Skeletal muscle satellite cell (primary cell): ENCODE measurements at regions not wholly inside any gene's neighbourhood (a gene's known extent, or its start where the extent isn't known, plus 50 kb on each side); places are given as distances from the start of the nearest gene placed in this dataset.
"Not testable (repeated sequence)": the region's sequence is repeated elsewhere in the genome, so short reads cannot be mapped to it uniquely, and the experiment has no call there.

Experiments used
- H3K27me3 ChIP-seq: 2 replicates; pipeline ENCODE4 v1.7.0; 2013; ENCODE audit warnings: low read length; ENCODE audit not compliant: control insufficient read depth, insufficient read depth
- H3K36me3 ChIP-seq: 2 replicates; pipeline ENCODE4 v1.7.0; 2013; ENCODE audit warnings: mild to moderate bottlenecking, control low read depth, low read length; ENCODE audit not compliant: insufficient read depth
- H3K4me1 ChIP-seq: 2 replicates; pipeline ENCODE4 v1.7.0; 2013; ENCODE audit warnings: low read length; ENCODE audit not compliant: control insufficient read depth, insufficient read depth
- H3K4me2 ChIP-seq: 2 replicates; pipeline ENCODE4 v1.7.0; 2013; ENCODE audit warnings: mild to moderate bottlenecking, low read length
- H3K4me3 ChIP-seq: 2 replicates; pipeline ENCODE4 v1.7.0; 2013; ENCODE audit warnings: low read length
- H3K9ac ChIP-seq: 2 replicates; pipeline ENCODE4 v1.7.0; 2013; ENCODE audit warnings: mild to moderate bottlenecking, low read depth, low read length, moderate library complexity
- H3K9me3 ChIP-seq: replicated peaks from 2 replicates; pipeline ENCODE4 v1.7.0; 2013; ENCODE audit warnings: mild to moderate bottlenecking, control low read depth, low read length

DNA sequence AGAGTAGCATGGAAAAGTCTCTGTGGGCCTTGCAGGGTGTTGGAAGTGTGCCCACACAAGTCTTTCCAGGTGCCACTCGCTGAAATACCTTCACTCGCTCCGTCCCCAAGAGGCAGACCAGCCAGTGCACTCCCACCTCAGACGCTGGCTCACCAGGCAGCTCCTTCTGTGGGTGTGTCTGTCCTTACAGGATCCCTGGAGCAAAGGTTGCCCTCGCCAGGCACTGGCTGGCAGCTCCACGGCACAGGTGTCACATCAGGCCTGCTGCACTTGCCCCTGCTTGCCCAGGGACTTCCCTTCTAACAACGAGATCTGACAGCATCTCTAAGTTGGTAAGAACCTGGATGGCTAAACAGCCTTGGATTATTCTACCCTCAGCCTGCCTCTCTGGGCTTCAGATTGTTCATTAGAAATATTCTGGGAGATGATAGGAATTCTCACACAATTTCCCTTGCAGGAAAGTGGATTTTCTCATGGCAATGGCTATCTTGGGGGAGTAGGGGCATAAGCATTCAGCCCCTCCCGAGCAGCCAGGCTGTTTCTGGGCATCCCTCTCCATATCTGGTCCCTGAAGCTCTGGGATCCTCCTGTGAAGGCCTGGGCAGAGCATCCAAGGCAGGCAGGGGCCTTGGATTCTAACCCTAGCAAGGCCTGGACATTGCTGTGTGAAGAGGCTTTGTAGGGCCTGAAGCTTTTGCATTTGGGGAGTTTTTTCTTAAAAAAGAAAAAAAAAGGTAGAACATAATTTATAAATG, 262.1 kb downstream of the MYCN start:
- H3K4me2 ChIP-seq = no peak overlapping the region
- no peaks in the 10 kb centered on the region for H3K36me3 ChIP-seq
- H3K4me1 ChIP-seq = peaks cover 15% of the 10 kb centered on the region
- H3K27me3 ChIP-seq = no peaks in the 10 kb centered on the region
- H3K9me3 ChIP-seq = no peaks in the 10 kb centered on the region
- H3K4me3 ChIP-seq = no peak overlapping the region
- no peak overlapping the region for H3K9ac ChIP-seq

GRCh38 chr2:16201848-16202247, 261.5 kb downstream of the MYCN start:
- Histone ChIP-seq H3K4me2 (no peak overlapping the region), H3K27me3 (no peaks in the 10 kb centered on the region), H3K4me3 (no peak overlapping the region), H3K36me3 (no peaks in the 10 kb centered on the region), H3K4me1 (peaks cover 20% of the 10 kb centered on the region), H3K9me3 (no peaks in the 10 kb centered on the region), H3K9ac (no peak overlapping the region)

- H3K4me3 ChIP-seq = no peak overlapping the region
- no peaks in the 10 kb centered on the region for H3K36me3 ChIP-seq
- no peak overlapping the region for H3K9ac ChIP-seq
- no peak overlapping the region for H3K4me2 ChIP-seq
- H3K9me3 ChIP-seq = peaks cover 2% of the 10 kb centered on the region
- peaks cover 20% of the 10 kb centered on the region for H3K4me1 ChIP-seq
- H3K27me3 ChIP-seq = no peaks in the 10 kb centered on the region
Measured at GRCh38 chr2:16200554-16201193, 260.3 kb downstream of the MYCN start.

DNA sequence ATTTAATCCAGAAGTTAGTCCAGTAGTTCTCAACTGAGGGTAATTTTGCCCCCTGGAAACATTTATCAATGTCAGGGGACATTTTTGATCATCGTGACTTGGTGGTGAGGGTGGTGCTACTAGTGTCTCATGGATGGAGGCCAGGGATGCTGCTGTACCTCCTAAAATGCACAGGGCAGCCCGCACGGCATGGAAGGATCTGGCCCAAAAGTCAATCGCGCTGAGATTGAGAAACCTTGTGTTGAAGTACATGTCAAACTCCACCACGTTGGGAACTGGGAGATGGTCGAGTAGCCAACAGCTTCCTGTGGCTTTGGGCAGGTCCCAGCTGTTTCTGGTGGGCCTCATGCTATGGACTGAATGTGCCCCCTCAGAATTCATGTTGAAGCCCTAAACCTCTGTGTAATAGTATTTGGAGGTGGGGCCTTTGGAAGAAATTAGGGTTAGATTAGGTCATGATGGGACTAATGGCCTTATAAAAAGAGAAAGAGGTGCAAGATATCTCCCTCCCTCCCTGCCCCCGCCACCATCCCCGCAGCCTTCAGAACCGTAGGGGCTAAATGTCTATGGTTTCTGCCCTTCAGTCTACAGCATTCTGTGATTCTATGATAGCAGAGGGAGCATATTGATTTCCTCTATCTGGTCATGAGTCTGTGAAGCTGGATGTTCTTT, 259.7 kb downstream of the MYCN start:
- peaks cover 9% of the 10 kb centered on the region for H3K9me3 ChIP-seq
- no peaks in the 10 kb centered on the region for H3K36me3 ChIP-seq
- no peak overlapping the region for H3K9ac ChIP-seq
- H3K4me1 ChIP-seq = peaks cover 15% of the 10 kb centered on the region
- H3K4me2 ChIP-seq = no peak overlapping the region
- no peaks in the 10 kb centered on the region for H3K27me3 ChIP-seq
- no peak overlapping the region for H3K4me3 ChIP-seq

DNA sequence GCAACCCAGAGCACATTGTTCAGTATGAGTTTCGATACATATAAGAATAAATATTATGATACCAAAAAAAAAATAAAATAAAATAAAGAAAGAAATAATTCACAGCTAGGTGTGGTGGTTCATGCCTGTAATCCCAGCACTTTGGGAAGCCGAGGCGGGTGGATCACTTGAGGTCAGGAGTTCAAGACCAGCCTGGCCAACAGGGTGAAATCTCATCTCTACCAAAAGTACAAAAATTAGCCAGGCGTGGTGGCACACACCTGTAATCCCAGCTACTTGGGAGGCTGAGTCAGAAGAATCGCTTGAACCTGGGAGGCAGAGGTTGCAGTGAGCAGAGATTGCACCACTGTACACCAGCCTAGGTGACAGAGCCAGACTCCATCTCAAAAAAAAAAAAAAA, 258.9 kb downstream of the MYCN start:
- H3K36me3 ChIP-seq, H3K27me3 ChIP-seq: not testable (repeated sequence)

GRCh38 chr2:16198166-16198912, 258.0 kb downstream of the MYCN start:
- no peak overlapping the region for H3K9ac ChIP-seq
- H3K4me1 ChIP-seq = peaks cover 8% of the 10 kb centered on the region
- H3K4me3 ChIP-seq = no peak overlapping the region
- peaks cover 10% of the 10 kb centered on the region for H3K9me3 ChIP-seq
- H3K36me3 ChIP-seq = no peaks in the 10 kb centered on the region
- H3K27me3 ChIP-seq = no peaks in the 10 kb centered on the region
- H3K4me2 ChIP-seq = no peak overlapping the region

More for the DNA sequence above, 258.9 kb downstream of the MYCN start:
- not testable (repeated sequence) for H3K4me2 ChIP-seq, H3K4me3 ChIP-seq, H3K9ac ChIP-seq, H3K4me1 ChIP-seq
- peaks cover 10% of the 10 kb centered on the region for H3K9me3 ChIP-seq

GRCh38 chr2:16197504-16198147, 257.3 kb downstream of the MYCN start:
- H3K9me3 ChIP-seq = peaks cover 10% of the 10 kb centered on the region
- no peaks in the 10 kb centered on the region for H3K27me3 ChIP-seq
- H3K36me3 ChIP-seq = no peaks in the 10 kb centered on the region
- no peak overlapping the region for H3K9ac ChIP-seq
- H3K4me1 ChIP-seq = peaks cover 8% of the 10 kb centered on the region
- no peak overlapping the region for H3K4me3 ChIP-seq
- no peak overlapping the region for H3K4me2 ChIP-seq

GRCh38 chr2:16196687-16197503, 256.5 kb downstream of the MYCN start:
- Histone ChIP-seq H3K4me3 (no peak overlapping the region), H3K36me3 (no peaks in the 10 kb centered on the region), H3K4me2 (no peak overlapping the region), H3K9ac (no peak overlapping the region), H3K27me3 (no peaks in the 10 kb centered on the region), H3K4me1 (peaks cover 8% of the 10 kb centered on the region), H3K9me3 (peaks cover 10% of the 10 kb centered on the region)

GRCh38 chr2:16195681-16196070, 255.3 kb downstream of the MYCN start:
- H3K9me3 ChIP-seq = peaks cover 10% of the 10 kb centered on the region
- H3K9ac ChIP-seq = no peak overlapping the region
- H3K4me3 ChIP-seq = no peak overlapping the region
- no peak overlapping the region for H3K4me2 ChIP-seq
- H3K27me3 ChIP-seq = no peaks in the 10 kb centered on the region
- H3K4me1 ChIP-seq = peaks cover 8% of the 10 kb centered on the region
- no peaks in the 10 kb centered on the region for H3K36me3 ChIP-seq

- no peak overlapping the region for H3K4me3 ChIP-seq
Measured at GRCh38 chr2:16194931-16195680, 254.8 kb downstream of the MYCN start.

More at GRCh38 chr2:16194931-16195680, 254.8 kb downstream of the MYCN start:
- H3K4me1 ChIP-seq = peaks cover 8% of the 10 kb centered on the region
- H3K9me3 ChIP-seq = peaks cover 10% of the 10 kb centered on the region
- H3K36me3 ChIP-seq = no peaks in the 10 kb centered on the region
- H3K9ac ChIP-seq = no peak overlapping the region
- no peak overlapping the region for H3K4me2 ChIP-seq
- no peaks in the 10 kb centered on the region for H3K27me3 ChIP-seq
